Upper lobe of left lung (tissue), 6 donors: ENCODE measurements at regions not wholly inside any gene's neighbourhood (a gene's known extent, or its start where the extent isn't known, plus 50 kb on each side); places are given as distances from the start of the nearest gene placed in this dataset.

Experiments used
- ATAC-seq, 2 donors: fragments of 200-7000 bp; cut with Tn5 transposase; one replicate each; pipeline ENCODE4 v1.9.1; 2022; ENCODE audit warnings: mild to moderate bottlenecking in 2 of 2, moderate library complexity in 2 of 2; ENCODE audit not compliant: low FRiP score in 2 of 2
- DNase-seq, 2 donors: peaks; one replicate each; pipeline ENCODE4 v3.0.0-alpha.2; 2019 to 2020
- H3K27ac ChIP-seq, 4 donors: fragments of 200-600 bp; sonication (generic); one replicate each; pipeline ENCODE4 v1.5.1; 2016 to 2019
- H3K27me3 ChIP-seq, 4 donors: fragments of 200-600 bp; sonication (generic); one replicate each; pipeline ENCODE4 v1.5.1; 2017 to 2019
- H3K36me3 ChIP-seq, 4 donors: fragments of 200-600 bp; sonication (generic); one replicate each; pipeline ENCODE4 v1.5.1; 2016 to 2019
- H3K4me1 ChIP-seq, 4 donors: fragments of 200-600 bp; sonication (generic); one replicate each; pipeline ENCODE4 v1.5.1; 2018 to 2019
- H3K4me3 ChIP-seq, 4 donors: fragments of 200-600 bp; sonication (generic); one replicate each; pipeline ENCODE4 v1.5.1; 2017 to 2019; ENCODE audit warnings: mild to moderate bottlenecking in 2 of 4, moderate library complexity in 1 of 4
- H3K9me3 ChIP-seq, 4 donors: fragments of 200-600 bp; sonication (generic); one replicate each; pipeline ENCODE4 v1.5.1; 2018 to 2019
- EP300 ChIP-seq, 4 donors: sonication (generic); formaldehyde crosslinking; IDR thresholded peaks; one replicate each; pipeline ENCODE4 v1.5.1; 2017; ENCODE audit warnings: antibody characterized with exemption in 4 of 4, control low read depth in 2 of 4
- POLR2A ChIP-seq, 4 donors: fragments of 450-650 bp; IDR thresholded peaks; one replicate each; pipeline ENCODE4 v1.5.1; 2016 to 2017; ENCODE audit warnings: antibody characterized with exemption in 4 of 4, mild to moderate bottlenecking in 2 of 4
- POLR2AphosphoS5 ChIP-seq, 2 donors: sonication (generic); formaldehyde crosslinking; IDR thresholded peaks; one replicate each; pipeline ENCODE4 v1.5.1; 2017; ENCODE audit warnings: antibody characterized with exemption in 2 of 2
- WGBS, 2 donors: methylation state at CpG; one replicate each; pipeline ENCODE4 v1.1.5; 2017 to 2018; 5-methylcytosine and 5-hydroxymethylcytosine counted together
- TF ChIP-seq, protein P1 (sequence below), 6 experiments: fragments of 450-650 bp in 4 of 6; fragments of 200-600 bp in 2 of 6; sonication (generic) in 2 of 6; IDR thresholded peaks; one replicate each; pipeline ENCODE4 v1.5.1; 2016 to 2019; ENCODE audit warnings: antibody characterized with exemption in 6 of 6
- donor health status: DM: no; HTN: no; CAD: no; lungs with moderate emphysema.
- donor health status: DM: no; HTN: yes; CAD: no; lungs with severe emphysema.

DNA sequence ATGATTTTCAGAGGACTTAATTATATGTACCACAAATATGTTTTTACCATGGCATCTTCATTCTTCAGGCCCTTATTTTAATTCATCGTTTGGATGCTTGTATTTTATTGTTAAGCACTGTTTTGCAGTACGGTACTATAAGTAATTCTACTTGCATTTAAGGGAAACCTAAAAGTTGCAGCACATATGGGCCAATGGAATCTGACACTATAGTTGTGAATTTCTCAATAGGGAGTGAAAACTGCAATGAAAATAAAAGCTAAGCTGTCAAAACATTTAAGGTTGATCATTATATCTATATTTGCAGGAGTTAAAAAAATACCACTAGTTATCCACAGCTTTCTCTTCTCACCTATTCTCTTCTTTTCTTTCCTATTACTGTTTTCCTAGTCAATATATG, 1071.8 kb downstream of the MAT2B start:
- no peaks in the 10 kb centered on the region for H3K36me3 ChIP-seq
- DNase-seq (no peak), ATAC-seq (no peak)
- no peaks in the 10 kb centered on the region for H3K9me3 ChIP-seq
- no peaks in the 10 kb centered on the region for H3K4me1 ChIP-seq
- H3K4me3 ChIP-seq: no peak overlapping the region
- TF ChIP-seq POLR2A (IDR thresholded peaks at IDR 0.05) (no peak), EP300 (IDR thresholded peaks at IDR 0.05) (no peak), POLR2AphosphoS5 (IDR thresholded peaks at IDR 0.05) (no peak)
- TF ChIP-seq, protein P1, sequence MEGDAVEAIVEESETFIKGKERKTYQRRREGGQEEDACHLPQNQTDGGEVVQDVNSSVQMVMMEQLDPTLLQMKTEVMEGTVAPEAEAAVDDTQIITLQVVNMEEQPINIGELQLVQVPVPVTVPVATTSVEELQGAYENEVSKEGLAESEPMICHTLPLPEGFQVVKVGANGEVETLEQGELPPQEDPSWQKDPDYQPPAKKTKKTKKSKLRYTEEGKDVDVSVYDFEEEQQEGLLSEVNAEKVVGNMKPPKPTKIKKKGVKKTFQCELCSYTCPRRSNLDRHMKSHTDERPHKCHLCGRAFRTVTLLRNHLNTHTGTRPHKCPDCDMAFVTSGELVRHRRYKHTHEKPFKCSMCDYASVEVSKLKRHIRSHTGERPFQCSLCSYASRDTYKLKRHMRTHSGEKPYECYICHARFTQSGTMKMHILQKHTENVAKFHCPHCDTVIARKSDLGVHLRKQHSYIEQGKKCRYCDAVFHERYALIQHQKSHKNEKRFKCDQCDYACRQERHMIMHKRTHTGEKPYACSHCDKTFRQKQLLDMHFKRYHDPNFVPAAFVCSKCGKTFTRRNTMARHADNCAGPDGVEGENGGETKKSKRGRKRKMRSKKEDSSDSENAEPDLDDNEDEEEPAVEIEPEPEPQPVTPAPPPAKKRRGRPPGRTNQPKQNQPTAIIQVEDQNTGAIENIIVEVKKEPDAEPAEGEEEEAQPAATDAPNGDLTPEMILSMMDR (IDR thresholded peaks at IDR 0.05): no peak
- H3K27ac ChIP-seq: no peak overlapping the region
- 86 to 92% methylated on average over 2 of the region's 2 CpGs for WGBS, 2 donors
- H3K27me3 ChIP-seq: no peaks in the 10 kb centered on the region

DNA sequence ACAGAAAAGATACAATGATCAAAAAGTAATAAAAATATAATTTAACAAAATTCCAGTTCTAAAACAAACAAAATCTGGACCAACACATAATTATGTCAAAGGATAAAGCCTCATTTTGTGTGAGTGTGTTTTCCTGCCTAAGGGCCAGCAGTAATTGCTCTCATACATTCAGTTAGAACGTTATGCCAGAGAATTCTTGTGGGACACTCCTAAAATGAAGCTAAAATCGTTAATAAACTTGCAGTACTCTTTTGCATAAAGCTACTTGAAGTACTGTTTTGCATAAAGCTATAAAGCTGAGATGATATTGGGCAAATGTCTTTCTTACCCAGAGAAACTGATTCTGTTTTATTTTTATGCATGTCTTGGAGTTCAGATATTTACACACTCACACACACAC, 1072.3 kb downstream of the MAT2B start:
- 43 to 45% methylated on average over 2 of the region's 2 CpGs for WGBS, 2 donors
- DNase-seq: no peak

DNA sequence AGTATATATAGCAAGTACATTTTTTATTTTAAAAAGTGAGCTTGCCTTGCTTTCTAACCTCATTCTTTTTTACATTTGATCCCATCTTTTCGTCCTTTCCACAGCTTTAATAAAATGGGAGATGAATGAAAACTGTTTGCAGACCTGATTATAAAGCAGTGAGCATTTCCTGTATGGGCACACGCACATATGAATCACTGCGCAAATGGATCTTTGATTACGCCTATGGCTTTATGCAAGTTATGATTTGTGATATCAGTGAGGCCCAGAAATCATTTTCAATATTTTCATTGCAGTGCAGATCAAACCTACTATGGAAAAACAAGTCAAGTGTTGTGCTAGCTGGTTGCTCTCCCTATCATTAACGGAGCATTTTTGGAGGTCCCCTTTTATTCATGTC, 1073.0 kb downstream of the MAT2B start:
- ATAC-seq: no peak
- H3K27me3 ChIP-seq: no peaks in the 10 kb centered on the region
- H3K36me3 ChIP-seq: no peaks in the 10 kb centered on the region
- DNase-seq: no peak
- H3K9me3 ChIP-seq: no peaks in the 10 kb centered on the region
- WGBS, 2 donors: 77 to 84% methylated on average over 5 of the region's 5 CpGs
- no peaks in the 10 kb centered on the region for H3K4me1 ChIP-seq
- H3K27ac ChIP-seq: no peak overlapping the region
- TF ChIP-seq, protein P1 (IDR thresholded peaks at IDR 0.05): no peak
- TF ChIP-seq POLR2A (IDR thresholded peaks at IDR 0.05) (no peak), EP300 (IDR thresholded peaks at IDR 0.05) (no peak), POLR2AphosphoS5 (IDR thresholded peaks at IDR 0.05) (no peak)
- H3K4me3 ChIP-seq: no peak overlapping the region

More for the DNA sequence above, 1072.3 kb downstream of the MAT2B start:
- no peak overlapping the region for H3K27ac ChIP-seq
- no peaks in the 10 kb centered on the region for H3K9me3 ChIP-seq
- no peak overlapping the region for H3K4me3 ChIP-seq
- TF ChIP-seq POLR2A (IDR thresholded peaks at IDR 0.05) (no peak), POLR2AphosphoS5 (IDR thresholded peaks at IDR 0.05) (no peak), EP300 (IDR thresholded peaks at IDR 0.05) (no peak)
- TF ChIP-seq, protein P1 (IDR thresholded peaks at IDR 0.05): no peak
- H3K4me1 ChIP-seq: no peaks in the 10 kb centered on the region
- no peak for ATAC-seq
- H3K36me3 ChIP-seq: no peaks in the 10 kb centered on the region
- no peaks in the 10 kb centered on the region for H3K27me3 ChIP-seq

DNA sequence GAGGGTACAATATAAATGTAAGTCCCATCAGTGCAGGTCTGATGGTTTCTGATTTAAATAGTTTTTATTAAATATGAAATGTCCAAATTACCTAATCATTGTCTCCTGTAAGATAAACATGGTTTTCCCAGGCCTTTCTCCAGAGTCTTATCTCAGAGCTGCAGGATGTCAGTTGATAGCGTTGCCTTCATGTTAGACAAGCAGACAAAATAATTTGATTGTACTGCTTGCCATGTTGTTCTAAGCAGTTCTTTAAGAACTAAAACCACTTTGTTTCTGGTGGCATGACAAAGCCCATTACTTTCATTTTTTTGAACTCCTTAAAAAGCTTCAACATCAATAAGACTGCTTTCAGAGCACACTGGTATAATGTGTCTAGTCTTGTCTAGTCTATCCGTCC, 1073.5 kb downstream of the MAT2B start:
- Histone ChIP-seq H3K4me1 (no peaks in the 10 kb centered on the region), H3K27me3 (no peaks in the 10 kb centered on the region), H3K27ac (no peak overlapping the region), H3K4me3 (no peak overlapping the region), H3K36me3 (no peaks in the 10 kb centered on the region), H3K9me3 (no peaks in the 10 kb centered on the region)
- TF ChIP-seq POLR2A (IDR thresholded peaks at IDR 0.05): no peak
- TF ChIP-seq EP300 (IDR thresholded peaks at IDR 0.05): no peak
- TF ChIP-seq, protein P1 (IDR thresholded peaks at IDR 0.05): no peak
- TF ChIP-seq POLR2AphosphoS5 (IDR thresholded peaks at IDR 0.05): no peak
- ATAC-seq (no peak), DNase-seq (no peak)
- 58 to 70% methylated on average over 2 of the region's 2 CpGs for WGBS, 2 donors

DNA sequence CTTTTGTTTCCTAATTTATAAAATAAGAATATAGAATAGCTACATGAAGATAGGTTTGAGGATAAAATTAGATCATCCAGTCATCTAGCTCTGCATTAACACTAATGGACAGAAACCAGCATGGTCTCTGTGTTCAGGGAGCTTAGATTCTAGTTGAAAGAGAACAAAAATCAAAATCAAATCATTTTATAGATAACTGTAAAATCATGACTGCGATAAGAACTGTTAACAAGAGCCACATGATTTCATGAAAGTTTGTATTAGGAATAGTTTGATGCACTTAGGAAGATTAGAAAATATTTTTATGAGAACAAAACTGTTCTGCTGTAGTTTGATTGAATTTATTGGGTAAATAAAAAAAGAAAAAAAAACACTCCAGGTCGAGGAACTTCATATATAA, 1074.7 kb downstream of the MAT2B start:
- ATAC-seq: no peak
- no peaks in the 10 kb centered on the region for H3K4me1 ChIP-seq
- H3K4me3 ChIP-seq: no peak overlapping the region
- WGBS, 2 donors: 62 to 63% methylated on average over 2 of the region's 2 CpGs
- no peak for DNase-seq
- no peaks in the 10 kb centered on the region for H3K9me3 ChIP-seq
- TF ChIP-seq, protein P1 (IDR thresholded peaks at IDR 0.05): no peak
- TF ChIP-seq POLR2AphosphoS5 (IDR thresholded peaks at IDR 0.05) (no peak), POLR2A (IDR thresholded peaks at IDR 0.05) (no peak), EP300 (IDR thresholded peaks at IDR 0.05) (no peak)
- no peaks in the 10 kb centered on the region for H3K36me3 ChIP-seq
- H3K27ac ChIP-seq: no peak overlapping the region
- no peaks in the 10 kb centered on the region for H3K27me3 ChIP-seq
